Karpas-422 (cell line): ENCODE measurements at regions not wholly inside any gene's neighbourhood (a gene's known extent, or its start where the extent isn't known, plus 50 kb on each side); places are given as distances from the start of the nearest gene placed in this dataset.
"Not testable (repeated sequence)": the region's sequence is repeated elsewhere in the genome, so short reads cannot be mapped to it uniquely, and the experiment has no call there.

Experiments
- DNase-seq: peaks from one replicate; pipeline ENCODE4 v3.0.0-alpha.2; 2015
- H2AFZ ChIP-seq: fragments of 200-600 bp; sonication (generic); 2 replicates; pipeline ENCODE4 v1.6.1; 2014; ENCODE audit warnings: antibody characterized with exemption, low read length, mixed read lengths
- H3K27ac ChIP-seq: fragments of 200-600 bp; sonication (generic); 2 replicates; pipeline ENCODE4 v1.5.1; 2014; ENCODE audit warnings: mild to moderate bottlenecking, low read length, moderate library complexity
- H3K27me3 ChIP-seq: fragments of 200-600 bp; sonication (generic); 2 replicates; pipeline ENCODE4 v1.6.1; 2014; ENCODE audit warnings: low read length, mixed read lengths
- H3K36me3 ChIP-seq: fragments of 200-600 bp; sonication (generic); 2 replicates; pipeline ENCODE4 v1.6.1; 2014; ENCODE audit warnings: low read length, mixed read lengths; ENCODE audit not compliant: insufficient read depth
- H3K4me1 ChIP-seq: fragments of 200-600 bp; sonication (generic); 2 replicates; pipeline ENCODE4 v1.6.1; 2014; ENCODE audit warnings: mild to moderate bottlenecking, low read length, mixed read lengths
- H3K4me2 ChIP-seq: fragments of 200-600 bp; sonication (generic); 2 replicates; pipeline ENCODE4 v1.6.1; 2014; ENCODE audit warnings: low read length, low read depth, mild to moderate bottlenecking; ENCODE audit not compliant: poor library complexity, severe bottlenecking
- H3K4me3 ChIP-seq: fragments of 200-600 bp; sonication (generic); 2 replicates; pipeline ENCODE4 v1.5.1; 2014; ENCODE audit warnings: mild to moderate bottlenecking, antibody characterized with exemption, low read length, mixed read lengths
- H3K79me2 ChIP-seq: fragments of 200-600 bp; sonication (generic); 2 replicates; pipeline ENCODE4 v1.6.1; 2014; ENCODE audit warnings: mild to moderate bottlenecking, low read length, mixed read lengths
- H3K9ac ChIP-seq: fragments of 200-600 bp; sonication (generic); 2 replicates; pipeline ENCODE4 v1.6.0; 2014; ENCODE audit warnings: low read length
- H3K9me2 ChIP-seq: fragments of 200-600 bp; sonication (generic), shearing (Covaris generic); replicated peaks from 2 replicates; pipeline ENCODE4 v1.6.0; 2014; ENCODE audit warnings: mild to moderate bottlenecking, low read length, moderate library complexity; ENCODE audit not compliant: insufficient read depth
- H3K9me3 ChIP-seq: fragments of 300-700, 200-600 bp; sonication (generic); 2 replicates; pipeline ENCODE4 v1.6.1; 2014; ENCODE audit warnings: low read length, mixed read lengths
- H4K20me1 ChIP-seq: fragments of 200-600 bp; sonication (generic); 2 replicates; pipeline ENCODE4 v1.6.1; 2014; ENCODE audit warnings: mild to moderate bottlenecking, antibody characterized with exemption, low read length, low read depth; ENCODE audit not compliant: insufficient read depth

- Histone ChIP-seq H2AFZ (no peak overlapping the region), H3K9ac (no peak overlapping the region), H3K4me3 (no peak overlapping the region), H3K79me2 (no peaks in the 10 kb centered on the region), H3K9me2 (no peaks in the 10 kb centered on the region), H3K36me3 (no peaks in the 10 kb centered on the region), H3K4me1 (no peaks in the 10 kb centered on the region), H3K4me2 (no peak overlapping the region), H3K27me3 (no peaks in the 10 kb centered on the region), H3K9me3 (no peaks in the 10 kb centered on the region), H3K27ac (no peak overlapping the region), H4K20me1 (no peaks in the 10 kb centered on the region)
- peak; percentile 31 for DNase-seq
Measured at GRCh38 chr3:170806141-170806540, 63.9 kb downstream of the RPL22L1 start.

DNA sequence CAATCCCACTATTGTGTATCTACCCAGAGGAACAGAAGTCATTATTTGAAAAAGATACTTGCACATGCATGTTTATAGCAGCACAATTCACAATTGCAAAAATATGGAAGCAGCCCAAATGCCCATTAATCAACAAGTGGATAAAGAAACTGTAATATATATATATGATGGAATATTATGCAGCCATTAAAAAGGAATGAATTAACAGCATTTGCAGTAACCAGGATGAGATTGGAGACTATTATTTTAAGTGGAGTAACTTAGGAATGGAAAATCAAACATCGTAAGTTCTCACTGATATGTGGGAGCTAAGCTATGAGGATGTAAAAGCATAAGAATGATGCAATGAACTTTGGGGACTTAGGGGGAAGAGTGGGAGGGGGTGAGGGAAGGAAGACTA, 64.7 kb downstream of the RPL22L1 start:
- not testable (repeated sequence) for H4K20me1 ChIP-seq, H3K4me2 ChIP-seq, H3K9me2 ChIP-seq, DNase-seq, H3K4me3 ChIP-seq, H3K27ac ChIP-seq, H3K36me3 ChIP-seq, H3K27me3 ChIP-seq, H2AFZ ChIP-seq, H3K79me2 ChIP-seq, H3K9ac ChIP-seq, H3K9me3 ChIP-seq, H3K4me1 ChIP-seq

DNA sequence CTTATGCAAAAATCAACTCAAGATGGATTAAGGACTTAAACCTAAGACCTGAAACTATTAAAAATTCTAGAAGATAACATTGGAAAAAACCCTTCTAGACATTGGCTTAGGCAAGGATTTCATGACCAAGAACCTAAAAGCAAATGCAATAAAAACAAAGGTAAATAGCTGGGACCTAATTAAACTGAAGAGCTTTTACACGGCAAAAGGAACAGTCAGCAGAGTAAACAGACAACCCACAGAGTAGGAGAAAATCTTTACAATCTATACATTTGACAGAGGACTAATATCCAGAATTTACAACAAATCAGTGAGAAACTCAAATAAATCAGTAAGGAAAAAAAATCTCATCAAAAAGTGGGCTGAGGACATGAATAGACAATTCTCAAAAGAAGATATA, 65.4 kb downstream of the RPL22L1 start:
- H3K9me3 ChIP-seq, H4K20me1 ChIP-seq, H3K27me3 ChIP-seq, H3K9ac ChIP-seq, H2AFZ ChIP-seq, H3K4me2 ChIP-seq, H3K27ac ChIP-seq, H3K36me3 ChIP-seq, H3K79me2 ChIP-seq, H3K9me2 ChIP-seq, H3K4me1 ChIP-seq, H3K4me3 ChIP-seq: not testable (repeated sequence)
- peak; percentile 6 for DNase-seq

DNA sequence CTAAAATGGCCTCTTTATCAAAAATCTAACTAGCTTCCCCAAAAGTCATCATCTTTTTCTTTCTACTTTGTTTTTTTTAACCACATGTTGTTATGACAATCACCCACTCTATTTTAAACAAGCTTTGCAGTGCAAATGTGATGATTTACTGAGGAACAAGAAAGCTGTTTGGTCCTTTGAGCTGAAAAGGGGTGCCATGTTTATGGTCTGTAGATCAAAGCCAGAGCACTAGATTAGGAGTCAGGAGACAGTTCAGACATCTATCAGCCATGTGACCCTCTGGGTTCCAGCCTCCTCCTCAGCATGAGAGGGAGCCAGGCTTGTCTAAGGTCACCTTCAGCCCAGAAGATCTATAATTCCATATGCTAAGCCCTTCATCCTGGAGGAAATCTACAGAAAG, 65.9 kb downstream of the RPL22L1 start:
- Histone ChIP-seq H3K9me2 (no peaks in the 10 kb centered on the region), H3K9me3 (no peaks in the 10 kb centered on the region), H2AFZ (no peak overlapping the region), H3K4me1 (no peaks in the 10 kb centered on the region), H3K9ac (no peak overlapping the region), H4K20me1 (no peaks in the 10 kb centered on the region), H3K27ac (no peak overlapping the region), H3K79me2 (no peaks in the 10 kb centered on the region), H3K27me3 (no peaks in the 10 kb centered on the region), H3K4me3 (no peak overlapping the region), H3K4me2 (no peak overlapping the region), H3K36me3 (no peaks in the 10 kb centered on the region)
- DNase-seq = no peak

- no peaks in the 10 kb centered on the region for H4K20me1 ChIP-seq
- H3K27ac ChIP-seq = no peak overlapping the region
- no peaks in the 10 kb centered on the region for H3K27me3 ChIP-seq
- no peaks in the 10 kb centered on the region for H3K4me1 ChIP-seq
- no peaks in the 10 kb centered on the region for H3K79me2 ChIP-seq
- H3K4me2 ChIP-seq = no peak overlapping the region
- H3K9me2 ChIP-seq = no peaks in the 10 kb centered on the region
- H3K9me3 ChIP-seq = no peaks in the 10 kb centered on the region
- peak; percentile 7 for DNase-seq
- H3K4me3 ChIP-seq = no peak overlapping the region
- H3K36me3 ChIP-seq = no peaks in the 10 kb centered on the region
- H3K9ac ChIP-seq = no peak overlapping the region
- no peak overlapping the region for H2AFZ ChIP-seq
Measured at GRCh38 chr3:170802164-170803151, 67.5 kb downstream of the RPL22L1 start.

- Histone ChIP-seq H3K4me3 (no peak overlapping the region), H3K36me3 (no peaks in the 10 kb centered on the region), H4K20me1 (no peaks in the 10 kb centered on the region), H3K9me2 (no peaks in the 10 kb centered on the region), H3K27me3 (no peaks in the 10 kb centered on the region), H3K27ac (no peak overlapping the region), H2AFZ (no peak overlapping the region), H3K9me3 (no peaks in the 10 kb centered on the region), H3K4me2 (no peak overlapping the region), H3K9ac (no peak overlapping the region), H3K4me1 (no peaks in the 10 kb centered on the region), H3K79me2 (no peaks in the 10 kb centered on the region)
- DNase-seq = peak; percentile 32
Measured at GRCh38 chr3:170801597-170801996, 68.4 kb downstream of the RPL22L1 start.

DNA sequence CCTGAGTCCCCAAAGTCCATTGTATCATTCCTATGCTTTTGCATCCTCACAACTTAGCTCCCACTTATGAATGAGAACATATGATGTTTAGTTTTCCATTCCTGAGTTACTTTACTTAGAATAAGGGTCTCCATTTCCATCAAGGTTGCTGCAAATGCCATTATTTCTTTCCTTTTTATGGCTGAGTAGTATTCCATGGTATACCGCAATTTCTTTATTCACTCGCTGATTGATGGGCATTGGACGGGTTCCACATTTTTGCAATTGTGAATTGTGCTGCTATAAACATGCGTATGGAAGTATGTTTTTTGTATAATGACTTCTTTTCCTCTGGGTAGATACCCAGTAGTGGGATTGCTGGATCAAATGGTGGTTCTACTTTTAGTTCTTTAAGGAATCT, 69.7 kb downstream of the RPL22L1 start:
- not testable (repeated sequence) for H3K27ac ChIP-seq, H3K4me3 ChIP-seq, H3K27me3 ChIP-seq, DNase-seq, H3K9me2 ChIP-seq, H3K36me3 ChIP-seq, H4K20me1 ChIP-seq, H3K4me1 ChIP-seq, H3K4me2 ChIP-seq, H2AFZ ChIP-seq, H3K79me2 ChIP-seq, H3K9ac ChIP-seq, H3K9me3 ChIP-seq

- Histone ChIP-seq H3K4me3 (no peak overlapping the region), H3K4me1 (no peaks in the 10 kb centered on the region), H3K9me3 (no peaks in the 10 kb centered on the region), H3K4me2 (no peak overlapping the region), H3K27me3 (no peaks in the 10 kb centered on the region), H3K9ac (no peak overlapping the region), H3K9me2 (no peaks in the 10 kb centered on the region), H4K20me1 (no peaks in the 10 kb centered on the region), H2AFZ (no peak overlapping the region), H3K79me2 (no peaks in the 10 kb centered on the region), H3K27ac (no peak overlapping the region), H3K36me3 (no peaks in the 10 kb centered on the region)
- DNase-seq = no peak
Measured at GRCh38 chr3:170799009-170799408, 71.0 kb downstream of the RPL22L1 start.
